ENCODE measurements at regions not wholly inside any gene's neighbourhood (a gene's known extent, or its start where the extent isn't known, plus 50 kb on each side); places are given as distances from the start of the nearest gene placed in this dataset.

- no peak overlapping the region for H3K4me3 ChIP-seq (ENCODE audit: low read depth, low read length)
- ChIA-PET CTCF (no interaction called here), POLR2A (no interaction called here)
- H3K27me3 ChIP-seq (ENCODE audit: control insufficient read depth, insufficient read depth, low read length) = no peaks in the 10 kb centered on the region
- H3K36me3 ChIP-seq (ENCODE audit: control insufficient read depth, insufficient read depth, low read length) = no peaks in the 10 kb centered on the region
- DNase-seq (ENCODE audit: low read depth) = no peak
- TF ChIP-seq CTCF (IDR thresholded peaks at IDR 0.05; ENCODE audit: insufficient read depth, low read depth, low read length) = no peak
Observed at GRCh38 chr18:51275712-51276476, 78.4 kb upstream of the MEX3C start.

- ChIA-PET POLR2A (no interaction called here), CTCF (interaction anchor here (1.3 kb wide), 1 partner anchor 16 kb away, joined by 3 read pairs; no protein-coding TSS in a partner anchor)
- TF ChIP-seq CTCF (IDR thresholded peaks at IDR 0.05; ENCODE audit: insufficient read depth, low read depth, low read length) = peak; percentile 25; the same call in 1 of the 2 replicates
- Histone ChIP-seq H3K27me3 (ENCODE audit: control insufficient read depth, insufficient read depth, low read length) (no peaks in the 10 kb centered on the region), H3K36me3 (ENCODE audit: control insufficient read depth, insufficient read depth, low read length) (no peaks in the 10 kb centered on the region), H3K4me3 (ENCODE audit: low read depth, low read length) (no peak overlapping the region)
- no peak for DNase-seq (ENCODE audit: low read depth)
Observed at GRCh38 chr18:51278045-51278649, 80.7 kb upstream of the MEX3C start.

GRCh38 chr18:51279367-51279984 lies 82.0 kb upstream of the MEX3C start:
- Histone ChIP-seq H3K4me3 (ENCODE audit: low read depth, low read length) (no peak overlapping the region), H3K27me3 (ENCODE audit: control insufficient read depth, insufficient read depth, low read length) (no peaks in the 10 kb centered on the region), H3K36me3 (ENCODE audit: control insufficient read depth, insufficient read depth, low read length) (no peaks in the 10 kb centered on the region)
- ChIA-PET POLR2A (no interaction called here), CTCF (interaction anchor here (1.3 kb wide), 1 partner anchor 17 kb away, joined by 3 read pairs; no protein-coding TSS in a partner anchor)
- DNase-seq (ENCODE audit: low read depth) = no peak
- no peak for TF ChIP-seq CTCF (IDR thresholded peaks at IDR 0.05; ENCODE audit: insufficient read depth, low read depth, low read length)

DNA sequence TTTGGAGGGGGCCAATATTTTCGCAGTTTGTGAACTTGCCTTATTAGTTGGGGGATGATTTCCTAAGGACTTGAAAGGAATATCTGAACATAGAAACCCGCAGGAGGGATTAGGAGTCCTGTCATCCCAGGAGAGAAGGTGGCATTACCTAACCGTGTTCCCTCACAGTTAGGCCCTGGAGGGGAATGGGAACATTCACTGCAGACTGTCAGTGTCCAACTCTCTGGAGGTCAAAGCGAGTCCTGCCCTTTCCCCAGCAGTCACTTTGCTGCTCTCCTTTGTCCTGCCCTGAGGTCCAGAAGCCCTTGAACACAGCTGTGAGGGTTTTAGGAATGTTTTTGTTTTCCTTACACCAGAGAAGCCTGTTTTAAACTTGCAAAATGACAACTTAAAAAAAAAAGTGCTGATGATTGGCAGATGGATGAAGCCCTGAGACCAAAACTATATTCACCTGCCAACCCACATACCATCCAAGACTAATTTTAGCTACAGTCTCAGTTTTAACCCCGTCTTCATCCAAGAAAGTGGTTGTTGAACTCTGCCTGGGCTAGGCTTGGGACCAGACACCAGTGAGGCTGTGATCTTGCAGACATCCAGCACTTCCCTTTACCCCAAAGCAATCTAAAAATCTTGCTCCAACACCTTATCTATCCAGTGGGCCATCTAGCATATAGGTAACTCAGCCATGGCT lies 90.5 kb upstream of the MEX3C start:
- Histone ChIP-seq H3K27me3 (ENCODE audit: control insufficient read depth, insufficient read depth, low read length) (no peaks in the 10 kb centered on the region), H3K36me3 (ENCODE audit: control insufficient read depth, insufficient read depth, low read length) (no peaks in the 10 kb centered on the region), H3K4me3 (ENCODE audit: low read depth, low read length) (no peak overlapping the region)
- TF ChIP-seq CTCF (IDR thresholded peaks at IDR 0.05; ENCODE audit: insufficient read depth, low read depth, low read length) = no peak
- no peak for DNase-seq (ENCODE audit: low read depth)
- POLR2A ChIA-PET = no interaction called here
- CTCF ChIA-PET = no interaction called here

- H3K36me3 ChIP-seq (ENCODE audit: control insufficient read depth, insufficient read depth, low read length) = no peaks in the 10 kb centered on the region
- POLR2A ChIA-PET = no interaction called here
- no peak for DNase-seq (ENCODE audit: low read depth)
- no peak for TF ChIP-seq CTCF (IDR thresholded peaks at IDR 0.05; ENCODE audit: insufficient read depth, low read depth, low read length)
- H3K27me3 ChIP-seq (ENCODE audit: control insufficient read depth, insufficient read depth, low read length) = no peaks in the 10 kb centered on the region
- CTCF ChIA-PET = no interaction called here
- no peak overlapping the region for H3K4me3 ChIP-seq (ENCODE audit: low read depth, low read length)
Observed at GRCh38 chr18:51288582-51288981, 91.1 kb upstream of the MEX3C start.
